Neuronal stem cell (in vitro differentiated cells): ENCODE measurements at regions not wholly inside any gene's neighbourhood (a gene's known extent, or its start where the extent isn't known, plus 50 kb on each side); places are given as distances from the start of the nearest gene placed in this dataset.

ENCODE experiments used
- DNase-seq: peaks from one replicate; pipeline ENCODE4 v3.0.0-alpha.2; 2013; ENCODE audit warnings: low spot score
- H2AFZ ChIP-seq: one replicate; pipeline ENCODE4 v1.6.1; 2013; ENCODE audit warnings: mild to moderate bottlenecking, low read length, inconsistent platforms
- H2AK5ac ChIP-seq: 2 replicates; pipeline ENCODE4 v1.6.1; 2013; ENCODE audit warnings: low read depth, mild to moderate bottlenecking, inconsistent platforms, low read length, moderate library complexity, mixed read lengths
- H2BK120ac ChIP-seq: 2 replicates; pipeline ENCODE4 v1.6.1; 2013; ENCODE audit warnings: low read depth, mild to moderate bottlenecking, inconsistent platforms, low read length, moderate library complexity, mixed read lengths
- H2BK12ac ChIP-seq: one replicate; pipeline ENCODE4 v1.6.1; 2013; ENCODE audit warnings: low read length, inconsistent platforms
- H2BK15ac ChIP-seq: 2 replicates; pipeline ENCODE4 v1.6.1; 2013; ENCODE audit warnings: mild to moderate bottlenecking, low read length, inconsistent platforms, mixed read lengths
- H2BK5ac ChIP-seq: one replicate; pipeline ENCODE4 v1.6.1; 2013; ENCODE audit warnings: inconsistent platforms, mild to moderate bottlenecking, low read length, moderate library complexity
- H3K14ac ChIP-seq: one replicate; pipeline ENCODE4 v1.6.1; 2013; ENCODE audit warnings: low read length, inconsistent platforms
- H3K18ac ChIP-seq: 2 replicates; pipeline ENCODE4 v1.6.1; 2013; ENCODE audit warnings: low read length, inconsistent platforms
- H3K23ac ChIP-seq: 2 replicates; pipeline ENCODE4 v1.6.1; 2013; ENCODE audit warnings: low read depth, mild to moderate bottlenecking, mixed read lengths, low read length, inconsistent platforms; ENCODE audit not compliant: poor library complexity
- H3K27ac ChIP-seq: replicated peaks from 3 replicates; pipeline ENCODE4 v1.5.1; 2013; ENCODE audit warnings: low read length, inconsistent platforms
- H3K27me3 ChIP-seq, 3 experiments: 2 replicates each; pipeline ENCODE4 v1.6.1; 2013; ENCODE audit warnings: low read length in 3 of 3, mild to moderate bottlenecking in 2 of 3, inconsistent platforms in 1 of 3, low read depth in 1 of 3, mixed read lengths in 1 of 3, moderate library complexity in 1 of 3; ENCODE audit not compliant: control insufficient read depth in 3 of 3, insufficient read depth in 3 of 3
- H3K36me3 ChIP-seq, 2 donors: replicated peaks in 1 of 2; 2 replicates each; pipeline ENCODE4 v1.6.1; 2013; ENCODE audit warnings: low read length in 2 of 2; ENCODE audit not compliant: control insufficient read depth in 2 of 2, insufficient read depth in 2 of 2
- H3K4ac ChIP-seq: 2 replicates; pipeline ENCODE4 v1.6.1; 2013; ENCODE audit warnings: inconsistent platforms, mild to moderate bottlenecking, low read length, moderate library complexity
- H3K4me1 ChIP-seq, 2 donors: 1 replicate in 1 of 2; 2 replicates in 1 of 2; pipeline ENCODE4 v1.6.1; 2013; ENCODE audit warnings: low read length in 2 of 2, low read depth in 1 of 2; ENCODE audit not compliant: control insufficient read depth in 2 of 2, insufficient read depth in 1 of 2
- H3K4me2 ChIP-seq: one replicate; pipeline ENCODE4 v1.6.1; 2013; ENCODE audit warnings: mild to moderate bottlenecking, low read length, inconsistent platforms; ENCODE audit not compliant: insufficient read depth, poor library complexity, severe bottlenecking
- H3K4me3 ChIP-seq, 2 donors: 2 replicates each; pipeline ENCODE4 v1.5.1; 2013; ENCODE audit warnings: low read length in 2 of 2, mild to moderate bottlenecking in 2 of 2, inconsistent platforms in 1 of 2, moderate library complexity in 1 of 2
- H3K79me1 ChIP-seq: one replicate; pipeline ENCODE4 v1.6.1; 2013; ENCODE audit warnings: low read depth, mild to moderate bottlenecking, inconsistent platforms, low read length, moderate library complexity
- H3K9ac ChIP-seq: one replicate; pipeline ENCODE4 v1.6.1; 2013; ENCODE audit warnings: mild to moderate bottlenecking, low read depth, low read length, inconsistent platforms; ENCODE audit not compliant: poor library complexity
- H3K9me3 ChIP-seq, 2 donors: replicated peaks in 1 of 2; 2 replicates each; pipeline versions ENCODE3 to v1.6.1; 2013; ENCODE audit warnings: low read length in 2 of 2, mild to moderate bottlenecking in 2 of 2, inconsistent platforms in 1 of 2, low read depth in 1 of 2, mixed read lengths in 1 of 2, moderate library complexity in 1 of 2; ENCODE audit not compliant: control insufficient read depth in 2 of 2, insufficient read depth in 1 of 2
- H4K8ac ChIP-seq: one replicate; pipeline ENCODE4 v1.6.1; 2013; ENCODE audit warnings: low read depth, mild to moderate bottlenecking, inconsistent platforms, low read length, moderate library complexity
- H4K91ac ChIP-seq: one replicate; pipeline ENCODE4 v1.6.1; 2013; ENCODE audit warnings: low read length, low read depth, mild to moderate bottlenecking, inconsistent platforms; ENCODE audit not compliant: poor library complexity
- WGBS, 2 donors: extraction: QIAGEN DNeasy Blood & Tissue Kit; methylation state at CpG; one replicate each; pipeline ENCODE4 v1.1.7; 2013; ENCODE audit warnings: missing lambda C conversion rate in 2 of 2, mixed read lengths in 1 of 2; ENCODE audit not compliant: insufficient read length in 2 of 2, insufficient replicate concordance in 1 of 2; ENCODE audit errors: extremely low coverage in 2 of 2; 5-methylcytosine and 5-hydroxymethylcytosine counted together

GRCh38 chr18:73043211-73043610 lies 175.4 kb upstream of the NETO1 start:
- H2BK15ac ChIP-seq = no peak overlapping the region
- DNase-seq = no peak
- no peak overlapping the region for H2BK5ac ChIP-seq
- H3K4ac ChIP-seq = no peak overlapping the region
- no peak overlapping the region for H4K8ac ChIP-seq
- WGBS, 2 donors = no CpG with 5 or more reads among the region's 4 CpGs
- no peaks in the 10 kb centered on the region for H3K9me3 ChIP-seq
- H3K9ac ChIP-seq = no peak overlapping the region
- no peak overlapping the region for H3K18ac ChIP-seq
- no peaks in the 10 kb centered on the region for H3K79me1 ChIP-seq
- H2AK5ac ChIP-seq = no peak overlapping the region
- H3K4me1 ChIP-seq = peaks cover 0 to 2% of the 10 kb centered on the region in 2 donors
- H4K91ac ChIP-seq = no peak overlapping the region
- no peaks in the 10 kb centered on the region for H3K27me3 ChIP-seq
- no peak overlapping the region for H2BK120ac ChIP-seq
- H2AFZ ChIP-seq = no peak overlapping the region
- H3K23ac ChIP-seq = no peak overlapping the region
- H3K14ac ChIP-seq = no peak overlapping the region
- no peak overlapping the region for H3K4me2 ChIP-seq
- H3K4me3 ChIP-seq = no peak overlapping the region
- H3K36me3 ChIP-seq = no peaks in the 10 kb centered on the region
- no peak overlapping the region for H3K27ac ChIP-seq
- H2BK12ac ChIP-seq = no peak overlapping the region

- no CpG with 5 or more reads among the region's 4 CpGs for WGBS, 2 donors
- no peak overlapping the region for H2BK120ac ChIP-seq
- H3K27me3 ChIP-seq = no peaks in the 10 kb centered on the region
- no peak overlapping the region for H3K18ac ChIP-seq
- no peak overlapping the region for H3K4me3 ChIP-seq
- H2AK5ac ChIP-seq = no peak overlapping the region
- peaks cover 0 to 2% of the 10 kb centered on the region in 2 donors for H3K4me1 ChIP-seq
- H2BK5ac ChIP-seq = no peak overlapping the region
- H3K9me3 ChIP-seq = no peaks in the 10 kb centered on the region
- no peaks in the 10 kb centered on the region for H3K36me3 ChIP-seq
- H4K8ac ChIP-seq = no peak overlapping the region
- no peak overlapping the region for H2BK15ac ChIP-seq
- H3K27ac ChIP-seq = no peak overlapping the region
- no peak overlapping the region for H3K4ac ChIP-seq
- H2AFZ ChIP-seq = no peak overlapping the region
- H3K14ac ChIP-seq = no peak overlapping the region
- no peaks in the 10 kb centered on the region for H3K79me1 ChIP-seq
- no peak overlapping the region for H2BK12ac ChIP-seq
- no peak overlapping the region for H3K4me2 ChIP-seq
- no peak overlapping the region for H4K91ac ChIP-seq
- DNase-seq = no peak
- no peak overlapping the region for H3K9ac ChIP-seq
- no peak overlapping the region for H3K23ac ChIP-seq
Measured at GRCh38 chr18:73040247-73040646, 172.5 kb upstream of the NETO1 start.

GRCh38 chr18:73038336-73038735 lies 170.5 kb upstream of the NETO1 start:
- H3K23ac ChIP-seq = no peak overlapping the region
- no peaks in the 10 kb centered on the region for H3K36me3 ChIP-seq
- no peak overlapping the region for H3K27ac ChIP-seq
- H3K14ac ChIP-seq = no peak overlapping the region
- H3K4ac ChIP-seq = no peak overlapping the region
- H4K91ac ChIP-seq = no peak overlapping the region
- no peaks in the 10 kb centered on the region for H3K9me3 ChIP-seq
- no peak overlapping the region for H2AFZ ChIP-seq
- H2BK15ac ChIP-seq = no peak overlapping the region
- 100% methylated on average over 3 of the region's 5 CpGs; no CpG with 5 or more reads in 1 of the 2 donors for WGBS, 2 donors
- no peak overlapping the region for H4K8ac ChIP-seq
- H2BK12ac ChIP-seq = no peak overlapping the region
- no peak overlapping the region for H3K4me2 ChIP-seq
- no peaks in the 10 kb centered on the region for H3K27me3 ChIP-seq
- peaks cover 0 to 2% of the 10 kb centered on the region in 2 donors for H3K4me1 ChIP-seq
- no peak overlapping the region for H2AK5ac ChIP-seq
- H3K18ac ChIP-seq = no peak overlapping the region
- no peak overlapping the region for H2BK5ac ChIP-seq
- DNase-seq = no peak
- H3K4me3 ChIP-seq = no peak overlapping the region
- H3K9ac ChIP-seq = no peak overlapping the region
- H2BK120ac ChIP-seq = no peak overlapping the region
- H3K79me1 ChIP-seq = no peaks in the 10 kb centered on the region

- H2AK5ac ChIP-seq = no peak overlapping the region
- H2BK12ac ChIP-seq = no peak overlapping the region
- no peak overlapping the region for H4K8ac ChIP-seq
- no peak overlapping the region for H3K27ac ChIP-seq
- no peak overlapping the region for H2BK120ac ChIP-seq
- no peak overlapping the region for H3K14ac ChIP-seq
- H3K4me3 ChIP-seq = no peak overlapping the region
- WGBS, 2 donors = no CpG with 5 or more reads among the region's 4 CpGs
- no peaks in the 10 kb centered on the region for H3K79me1 ChIP-seq
- H3K4ac ChIP-seq = no peak overlapping the region
- H3K36me3 ChIP-seq = no peaks in the 10 kb centered on the region
- no peak overlapping the region for H3K18ac ChIP-seq
- no peak overlapping the region for H3K23ac ChIP-seq
- no peaks in the 10 kb centered on the region for H3K27me3 ChIP-seq
- H3K4me1 ChIP-seq = no peaks in the 10 kb centered on the region
- no peak overlapping the region for H2AFZ ChIP-seq
- no peak overlapping the region for H4K91ac ChIP-seq
- H2BK15ac ChIP-seq = no peak overlapping the region
- H3K4me2 ChIP-seq = no peak overlapping the region
- no peak overlapping the region for H3K9ac ChIP-seq
- H3K9me3 ChIP-seq = no peaks in the 10 kb centered on the region
- H2BK5ac ChIP-seq = no peak overlapping the region
- no peak for DNase-seq
Measured at GRCh38 chr18:73023975-73024374, 156.2 kb upstream of the NETO1 start.
